ENCODE measurements at regions not wholly inside any gene's neighbourhood (a gene's known extent, or its start where the extent isn't known, plus 50 kb on each side); places are given as distances from the start of the nearest gene placed in this dataset.

GRCh38 chr20:52399352-52399751, 207.8 kb upstream of the ZFP64 start:
- TF ChIP-seq CTCF (IDR thresholded peaks at IDR 0.05) (no peak), POLR2AphosphoS5 (IDR thresholded peaks at IDR 0.05) (no peak), POLR2A (IDR thresholded peaks at IDR 0.05) (no peak), EP300 (IDR thresholded peaks at IDR 0.05; ENCODE audit: low read depth) (no peak)
- H3K27ac ChIP-seq: no peak overlapping the region
- no peaks in the 10 kb centered on the region for H3K36me3 ChIP-seq
- 57 to 65% methylated on average over 2 of the region's 2 CpGs for WGBS, 2 donors (ENCODE audit: low coverage in 1 of 2)
- no peaks in the 10 kb centered on the region for H3K4me1 ChIP-seq
- intact Hi-C loops (cut with DNase I; ENCODE audit: low total_unique reads) (no loop called here), in situ Hi-C loops (cut with MboI; ENCODE audit: low pct_ligation_motif_present in 1 of 4, low pct_unique_long_range_greater_than_20kb in 1 of 4, low sequenced_read_pairs in 3 of 4) (loop anchor here in 1 of 4 donors (25.0 kb wide), 1 partner anchor 287 kb away; no protein-coding TSS in a partner anchor)
- no peak for DNase-seq
- peaks cover 3% of the 10 kb centered on the region for H3K27me3 ChIP-seq
- no peaks in the 10 kb centered on the region for H3K9me3 ChIP-seq
- H3K4me3 ChIP-seq: no peak overlapping the region

GRCh38 chr20:52389606-52390005, 198.0 kb upstream of the ZFP64 start:
- H3K4me3 ChIP-seq: no peak overlapping the region
- no peaks in the 10 kb centered on the region for H3K27me3 ChIP-seq
- DNase-seq: no peak
- in situ Hi-C loops (cut with MboI; ENCODE audit: low pct_ligation_motif_present in 1 of 4, low pct_unique_long_range_greater_than_20kb in 1 of 4, low sequenced_read_pairs in 3 of 4) (loop anchor here in 1 of 4 donors (25.0 kb wide), 1 partner anchor 277 kb away; no protein-coding TSS in a partner anchor), intact Hi-C loops (cut with DNase I; ENCODE audit: low total_unique reads) (no loop called here)
- no peak for TF ChIP-seq POLR2AphosphoS5 (IDR thresholded peaks at IDR 0.05)
- TF ChIP-seq CTCF (IDR thresholded peaks at IDR 0.05): no peak
- no peak for TF ChIP-seq EP300 (IDR thresholded peaks at IDR 0.05; ENCODE audit: low read depth)
- TF ChIP-seq POLR2A (IDR thresholded peaks at IDR 0.05): no peak
- no peaks in the 10 kb centered on the region for H3K4me1 ChIP-seq
- H3K9me3 ChIP-seq: no peaks in the 10 kb centered on the region
- 79 to 92% methylated on average over 1 of the region's 1 CpG for WGBS, 2 donors (ENCODE audit: low coverage in 1 of 2)
- no peak overlapping the region for H3K27ac ChIP-seq
- no peaks in the 10 kb centered on the region for H3K36me3 ChIP-seq

- DNase-seq: no peak
- no peaks in the 10 kb centered on the region for H3K9me3 ChIP-seq
- intact Hi-C loops (cut with DNase I; ENCODE audit: low total_unique reads): loop anchor here (1.0 kb wide), 1 partner anchor 34 kb away; no protein-coding TSS in a partner anchor
- no peak overlapping the region for H3K27ac ChIP-seq
- TF ChIP-seq POLR2AphosphoS5 (IDR thresholded peaks at IDR 0.05) (no peak), EP300 (IDR thresholded peaks at IDR 0.05; ENCODE audit: low read depth) (no peak), POLR2A (IDR thresholded peaks at IDR 0.05) (no peak), CTCF (IDR thresholded peaks at IDR 0.05) (no peak)
- H3K4me1 ChIP-seq: no peaks in the 10 kb centered on the region
- in situ Hi-C loops (cut with MboI; ENCODE audit: low pct_ligation_motif_present in 1 of 4, low pct_unique_long_range_greater_than_20kb in 1 of 4, low sequenced_read_pairs in 3 of 4): loop anchor here in 1 of 4 donors (25.0 kb wide), 1 partner anchor 272 kb away; no protein-coding TSS in a partner anchor
- no peaks in the 10 kb centered on the region for H3K36me3 ChIP-seq
- 87% methylated on average over 3 to 10 of the region's 10 CpGs for WGBS, 2 donors (ENCODE audit: low coverage in 1 of 2)
- H3K27me3 ChIP-seq: no peaks in the 10 kb centered on the region
- no peak overlapping the region for H3K4me3 ChIP-seq
Observed at GRCh38 chr20:52383995-52384621, 192.5 kb upstream of the ZFP64 start.

- no peak for TF ChIP-seq EP300 (IDR thresholded peaks at IDR 0.05; ENCODE audit: low read depth)
- no peak for TF ChIP-seq POLR2A (IDR thresholded peaks at IDR 0.05)
- TF ChIP-seq POLR2AphosphoS5 (IDR thresholded peaks at IDR 0.05): no peak
- no peak for TF ChIP-seq CTCF (IDR thresholded peaks at IDR 0.05)
- intact Hi-C loops (cut with DNase I; ENCODE audit: low total_unique reads): no loop called here
- H3K36me3 ChIP-seq: no peaks in the 10 kb centered on the region
- no peaks in the 10 kb centered on the region for H3K27me3 ChIP-seq
- in situ Hi-C loops (cut with MboI; ENCODE audit: low pct_ligation_motif_present in 1 of 4, low pct_unique_long_range_greater_than_20kb in 1 of 4, low sequenced_read_pairs in 3 of 4): loop anchor here in 1 of 4 donors (25.0 kb wide), 1 partner anchor 271 kb away; no protein-coding TSS in a partner anchor
- DNase-seq: no peak
- H3K27ac ChIP-seq: no peak overlapping the region
- 70 to 77% methylated on average over 4 of the region's 4 CpGs for WGBS, 2 donors (ENCODE audit: low coverage in 1 of 2)
- H3K4me3 ChIP-seq: no peak overlapping the region
- no peaks in the 10 kb centered on the region for H3K4me1 ChIP-seq
- H3K9me3 ChIP-seq: no peaks in the 10 kb centered on the region
Observed at GRCh38 chr20:52382933-52383332, 191.4 kb upstream of the ZFP64 start.
